Parathyroid adenoma (tissue), 2 donors: ENCODE measurements at regions not wholly inside any gene's neighbourhood (a gene's known extent, or its start where the extent isn't known, plus 50 kb on each side); places are given as distances from the start of the nearest gene placed in this dataset.

Source experiments
- H2AFZ ChIP-seq: fragments of 300-600 bp; sonication (generic); one replicate; pipeline ENCODE4 v1.7.0; 2017; ENCODE audit warnings: antibody characterized with exemption, mild to moderate bottlenecking
- H3K27ac ChIP-seq: fragments of 300-600 bp; sonication (generic); one replicate; pipeline ENCODE4 v1.7.0; 2017
- H3K27me3 ChIP-seq: fragments of 300-600 bp; sonication (generic); one replicate; pipeline ENCODE4 v1.7.0; 2017; ENCODE audit warnings: low read length; ENCODE audit not compliant: control insufficient read depth, insufficient read depth
- H3K36me3 ChIP-seq: fragments of 300-600 bp; sonication (generic); one replicate; pipeline ENCODE4 v1.7.0; 2017; ENCODE audit warnings: low read length; ENCODE audit not compliant: control insufficient read depth, insufficient read depth
- H3K4me1 ChIP-seq: fragments of 300-600 bp; sonication (generic); one replicate; pipeline ENCODE4 v1.7.0; 2017; ENCODE audit warnings: control low read depth
- H3K4me2 ChIP-seq: fragments of 300-600 bp; sonication (generic); one replicate; pipeline ENCODE4 v1.7.0; 2017; ENCODE audit warnings: low read length
- H3K4me3 ChIP-seq: fragments of 300-600 bp; sonication (generic); one replicate; pipeline ENCODE4 v1.7.0; 2017; ENCODE audit warnings: low read depth, low read length
- H3K79me2 ChIP-seq: fragments of 300-600 bp; sonication (generic); one replicate; pipeline ENCODE4 v1.7.0; 2017; ENCODE audit warnings: control low read depth
- H3K9ac ChIP-seq: fragments of 300-600 bp; sonication (generic); one replicate; pipeline ENCODE4 v1.7.0; 2017; ENCODE audit warnings: mild to moderate bottlenecking
- H3K9me3 ChIP-seq: fragments of 300-600 bp; sonication (generic); one replicate; pipeline ENCODE4 v1.7.0; 2017; ENCODE audit warnings: low read length; ENCODE audit not compliant: control insufficient read depth
- TF ChIP-seq, protein P1 (sequence below): fragments of 300-600 bp; sonication (generic); IDR thresholded peaks from one replicate; pipeline ENCODE4 v1.7.0; 2017; ENCODE audit warnings: antibody characterized with exemption, mild to moderate bottlenecking
- donor health status: primary hyperparathyroidism.

DNA sequence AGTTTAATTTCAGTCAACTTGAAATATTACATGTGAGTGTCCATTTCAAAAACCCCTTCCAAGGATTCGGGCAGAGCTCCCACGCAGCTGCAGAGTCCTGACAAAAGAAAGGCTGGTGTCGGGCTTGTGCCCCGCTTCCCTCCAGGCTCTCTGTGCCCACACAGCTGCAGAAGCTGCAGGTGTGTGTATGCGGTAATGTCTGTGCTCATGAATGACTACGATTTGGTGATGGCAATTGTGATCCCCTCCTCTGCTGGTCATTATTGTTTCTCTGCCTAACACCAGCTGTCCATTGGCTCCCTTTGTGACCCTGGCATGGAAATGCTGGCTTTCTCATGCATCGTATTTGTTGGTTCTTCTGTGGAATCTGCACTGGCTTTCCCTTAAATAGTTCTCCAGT is 224.8 kb downstream of the NUP35 start:
- Histone ChIP-seq H3K9me3 (no peaks in the 10 kb centered on the region), H3K4me3 (no peak overlapping the region), H3K4me2 (no peak overlapping the region), H2AFZ (no peak overlapping the region), H3K79me2 (no peaks in the 10 kb centered on the region), H3K27me3 (no peaks in the 10 kb centered on the region), H3K36me3 (no peaks in the 10 kb centered on the region), H3K27ac (no peak overlapping the region), H3K9ac (no peak overlapping the region), H3K4me1 (no peaks in the 10 kb centered on the region)
- TF ChIP-seq, protein P1, sequence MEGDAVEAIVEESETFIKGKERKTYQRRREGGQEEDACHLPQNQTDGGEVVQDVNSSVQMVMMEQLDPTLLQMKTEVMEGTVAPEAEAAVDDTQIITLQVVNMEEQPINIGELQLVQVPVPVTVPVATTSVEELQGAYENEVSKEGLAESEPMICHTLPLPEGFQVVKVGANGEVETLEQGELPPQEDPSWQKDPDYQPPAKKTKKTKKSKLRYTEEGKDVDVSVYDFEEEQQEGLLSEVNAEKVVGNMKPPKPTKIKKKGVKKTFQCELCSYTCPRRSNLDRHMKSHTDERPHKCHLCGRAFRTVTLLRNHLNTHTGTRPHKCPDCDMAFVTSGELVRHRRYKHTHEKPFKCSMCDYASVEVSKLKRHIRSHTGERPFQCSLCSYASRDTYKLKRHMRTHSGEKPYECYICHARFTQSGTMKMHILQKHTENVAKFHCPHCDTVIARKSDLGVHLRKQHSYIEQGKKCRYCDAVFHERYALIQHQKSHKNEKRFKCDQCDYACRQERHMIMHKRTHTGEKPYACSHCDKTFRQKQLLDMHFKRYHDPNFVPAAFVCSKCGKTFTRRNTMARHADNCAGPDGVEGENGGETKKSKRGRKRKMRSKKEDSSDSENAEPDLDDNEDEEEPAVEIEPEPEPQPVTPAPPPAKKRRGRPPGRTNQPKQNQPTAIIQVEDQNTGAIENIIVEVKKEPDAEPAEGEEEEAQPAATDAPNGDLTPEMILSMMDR: no peak

DNA sequence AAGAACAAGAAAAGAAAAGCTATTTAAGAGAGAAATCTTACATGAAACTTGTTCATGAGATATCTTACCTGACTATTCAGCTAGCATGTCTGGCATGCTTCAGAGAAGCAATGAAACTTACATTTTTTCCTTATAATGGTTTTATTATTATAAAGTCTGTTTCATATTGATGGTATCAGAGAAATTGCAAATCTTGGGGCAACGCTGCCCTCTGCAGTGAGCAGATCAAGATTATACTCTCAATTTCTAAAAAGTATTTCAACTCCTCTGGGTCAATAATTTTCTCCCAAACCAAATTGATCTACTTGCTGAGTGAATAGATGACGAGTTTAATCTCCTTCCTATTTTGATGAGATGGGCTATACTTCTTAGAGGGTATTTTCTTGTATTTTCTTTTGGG is 235.6 kb downstream of the NUP35 start:
- Histone ChIP-seq H3K27ac (no peak overlapping the region), H3K9me3 (no peaks in the 10 kb centered on the region)

DNA sequence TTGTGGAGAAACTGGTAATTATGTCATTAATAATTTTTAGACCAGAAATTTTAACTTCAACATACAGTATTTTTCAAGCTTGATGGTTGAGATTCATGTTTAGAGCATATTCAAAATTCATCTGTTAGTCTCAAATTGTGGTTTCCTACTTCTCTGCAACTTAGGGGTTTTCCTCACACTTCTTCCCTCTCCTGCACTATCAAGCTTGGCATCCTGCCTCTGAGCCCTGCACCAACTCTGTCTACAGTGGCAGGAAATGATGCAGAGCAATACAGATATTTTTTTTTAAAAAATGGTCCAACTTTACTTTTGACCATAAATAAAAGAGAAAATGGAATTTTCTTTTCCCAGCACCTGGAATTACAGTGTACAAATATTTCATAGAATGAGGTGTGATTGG is 247.3 kb downstream of the NUP35 start:
- no peaks in the 10 kb centered on the region for H3K9me3 ChIP-seq
- no peaks in the 10 kb centered on the region for H3K4me1 ChIP-seq
- H3K79me2 ChIP-seq: no peaks in the 10 kb centered on the region
- H3K4me2 ChIP-seq: no peak overlapping the region
- H3K27me3 ChIP-seq: no peaks in the 10 kb centered on the region
- H3K36me3 ChIP-seq: no peaks in the 10 kb centered on the region
- no peak overlapping the region for H2AFZ ChIP-seq
- no peak overlapping the region for H3K9ac ChIP-seq
- TF ChIP-seq, protein P1: no peak
- no peak overlapping the region for H3K27ac ChIP-seq
- no peak overlapping the region for H3K4me3 ChIP-seq

More for the DNA sequence above, 235.6 kb downstream of the NUP35 start:
- no peaks in the 10 kb centered on the region for H3K4me1 ChIP-seq
- H3K4me3 ChIP-seq: no peak overlapping the region
- no peak overlapping the region for H3K4me2 ChIP-seq
- TF ChIP-seq, protein P1: no peak
- no peak overlapping the region for H3K9ac ChIP-seq
- no peaks in the 10 kb centered on the region for H3K27me3 ChIP-seq
- no peaks in the 10 kb centered on the region for H3K79me2 ChIP-seq
- no peak overlapping the region for H2AFZ ChIP-seq
- no peaks in the 10 kb centered on the region for H3K36me3 ChIP-seq

DNA sequence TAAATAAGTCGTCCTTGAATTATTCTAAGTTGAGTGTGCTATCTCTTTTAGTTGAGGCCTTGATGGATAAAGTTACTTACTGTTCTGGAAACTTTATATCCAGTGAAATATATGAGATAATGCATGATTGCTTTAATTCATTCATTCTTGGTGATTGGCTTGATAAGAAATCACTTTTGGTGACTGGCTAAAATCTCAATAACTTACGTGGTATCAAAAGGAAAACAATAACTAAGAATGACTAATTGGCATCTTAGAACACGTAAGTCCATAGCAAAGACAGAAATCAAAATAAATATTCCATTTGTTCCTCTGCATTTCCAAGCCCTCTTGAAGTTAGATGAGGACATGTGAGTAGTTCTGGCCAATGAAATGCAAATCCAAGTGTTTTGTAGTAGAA is 251.6 kb downstream of the NUP35 start:
- no peaks in the 10 kb centered on the region for H3K27me3 ChIP-seq
- no peaks in the 10 kb centered on the region for H3K4me1 ChIP-seq
- no peaks in the 10 kb centered on the region for H3K9me3 ChIP-seq
- TF ChIP-seq, protein P1: no peak
- H3K27ac ChIP-seq: no peak overlapping the region
- H2AFZ ChIP-seq: no peak overlapping the region
- no peaks in the 10 kb centered on the region for H3K79me2 ChIP-seq
- no peak overlapping the region for H3K9ac ChIP-seq
- no peaks in the 10 kb centered on the region for H3K36me3 ChIP-seq
- no peak overlapping the region for H3K4me2 ChIP-seq
- H3K4me3 ChIP-seq: no peak overlapping the region

DNA sequence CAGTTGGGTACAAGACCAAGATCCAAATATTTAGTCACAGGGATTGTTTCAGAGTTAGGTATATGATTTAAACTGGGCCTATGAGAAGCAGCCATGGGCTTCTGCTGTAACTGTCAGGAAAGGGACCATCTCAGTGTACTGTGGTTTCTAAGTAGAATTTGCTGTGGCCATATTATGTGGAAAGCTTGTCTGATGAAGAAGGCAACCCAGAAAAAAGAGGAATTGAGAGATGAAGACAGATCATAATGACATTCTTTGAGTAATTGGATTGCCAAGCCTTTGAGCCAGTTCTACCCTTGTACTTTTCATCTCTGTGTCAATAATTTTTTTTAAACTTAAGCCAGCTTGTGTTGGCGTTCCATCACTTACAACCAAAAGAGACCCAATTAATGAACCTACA is 259.6 kb downstream of the NUP35 start:
- Histone ChIP-seq H3K27ac (no peak overlapping the region), H3K79me2 (no peaks in the 10 kb centered on the region), H3K27me3 (no peaks in the 10 kb centered on the region), H3K4me2 (no peak overlapping the region), H2AFZ (no peak overlapping the region), H3K36me3 (no peaks in the 10 kb centered on the region), H3K4me3 (no peak overlapping the region), H3K9me3 (no peaks in the 10 kb centered on the region), H3K9ac (no peak overlapping the region), H3K4me1 (no peaks in the 10 kb centered on the region)
- TF ChIP-seq, protein P1: no peak
